ENCODE measurements at regions not wholly inside any gene's neighbourhood (a gene's known extent, or its start where the extent isn't known, plus 50 kb on each side); places are given as distances from the start of the nearest gene placed in this dataset.

DNA sequence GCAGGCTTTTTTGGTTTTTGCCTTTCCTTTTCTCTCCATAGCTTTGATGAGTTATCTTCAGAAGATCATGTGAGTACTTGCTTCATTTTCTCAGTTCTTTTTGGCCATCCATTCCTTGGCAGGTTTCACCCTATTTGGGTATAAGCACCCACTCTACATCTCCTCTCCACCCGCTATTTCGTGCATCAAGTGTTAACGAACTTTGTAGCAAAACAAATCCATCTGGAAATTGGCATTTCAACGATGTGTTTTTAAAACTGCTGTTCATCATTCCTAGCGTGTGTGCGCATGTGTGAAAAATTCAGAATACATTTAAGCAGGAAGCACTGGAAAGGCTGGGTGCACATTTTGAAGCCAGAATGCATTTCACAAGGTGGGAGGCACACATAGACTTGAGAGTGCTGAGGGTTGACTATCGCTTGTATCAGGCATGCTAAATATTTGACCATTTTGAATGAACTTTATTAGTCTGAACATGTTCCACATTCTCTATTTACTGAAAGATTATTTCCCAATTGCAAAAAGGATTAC, 89.7 kb upstream of the FHIT start:
- no peaks in the 10 kb centered on the region for H3K36me3 ChIP-seq (ENCODE audit: control insufficient read depth, low read length)
- H3K79me2 ChIP-seq (ENCODE audit: control insufficient read depth, low read length), result no peaks in the 10 kb centered on the region
- H3K4me3 ChIP-seq (ENCODE audit: low read length), result no peak overlapping the region
- H3K4me2 ChIP-seq (ENCODE audit: low read length), result no peak overlapping the region
- no peaks in the 10 kb centered on the region for H3K9me2 ChIP-seq (replicated peaks; ENCODE audit: control insufficient read depth, low read length)
- no peaks in the 10 kb centered on the region for H3F3A ChIP-seq (ENCODE audit: control insufficient read depth, insufficient read depth)
- TF ChIP-seq, protein P1, sequence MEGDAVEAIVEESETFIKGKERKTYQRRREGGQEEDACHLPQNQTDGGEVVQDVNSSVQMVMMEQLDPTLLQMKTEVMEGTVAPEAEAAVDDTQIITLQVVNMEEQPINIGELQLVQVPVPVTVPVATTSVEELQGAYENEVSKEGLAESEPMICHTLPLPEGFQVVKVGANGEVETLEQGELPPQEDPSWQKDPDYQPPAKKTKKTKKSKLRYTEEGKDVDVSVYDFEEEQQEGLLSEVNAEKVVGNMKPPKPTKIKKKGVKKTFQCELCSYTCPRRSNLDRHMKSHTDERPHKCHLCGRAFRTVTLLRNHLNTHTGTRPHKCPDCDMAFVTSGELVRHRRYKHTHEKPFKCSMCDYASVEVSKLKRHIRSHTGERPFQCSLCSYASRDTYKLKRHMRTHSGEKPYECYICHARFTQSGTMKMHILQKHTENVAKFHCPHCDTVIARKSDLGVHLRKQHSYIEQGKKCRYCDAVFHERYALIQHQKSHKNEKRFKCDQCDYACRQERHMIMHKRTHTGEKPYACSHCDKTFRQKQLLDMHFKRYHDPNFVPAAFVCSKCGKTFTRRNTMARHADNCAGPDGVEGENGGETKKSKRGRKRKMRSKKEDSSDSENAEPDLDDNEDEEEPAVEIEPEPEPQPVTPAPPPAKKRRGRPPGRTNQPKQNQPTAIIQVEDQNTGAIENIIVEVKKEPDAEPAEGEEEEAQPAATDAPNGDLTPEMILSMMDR (IDR thresholded peaks at IDR 0.05; ENCODE audit: low read depth, low read length, poor library complexity, severe bottlenecking), result no peak
- no peak for TF ChIP-seq EZH2phosphoT487 (IDR thresholded peaks at IDR 0.05; ENCODE audit: borderline replicate concordance, low read length)
- H3K4me1 ChIP-seq (ENCODE audit: control insufficient read depth, low read length), result no peaks in the 10 kb centered on the region
- no peak overlapping the region for H3K27ac ChIP-seq (ENCODE audit: low read depth, low read length)
- H3K9me3 ChIP-seq (ENCODE audit: control insufficient read depth, insufficient read depth, low read length), result no peaks in the 10 kb centered on the region
- H4K20me1 ChIP-seq (ENCODE audit: control insufficient read depth, insufficient read depth, low read depth, low read length), result no peaks in the 10 kb centered on the region
- H3K27me3 ChIP-seq (ENCODE audit: control insufficient read depth, low read length), result no peaks in the 10 kb centered on the region

DNA sequence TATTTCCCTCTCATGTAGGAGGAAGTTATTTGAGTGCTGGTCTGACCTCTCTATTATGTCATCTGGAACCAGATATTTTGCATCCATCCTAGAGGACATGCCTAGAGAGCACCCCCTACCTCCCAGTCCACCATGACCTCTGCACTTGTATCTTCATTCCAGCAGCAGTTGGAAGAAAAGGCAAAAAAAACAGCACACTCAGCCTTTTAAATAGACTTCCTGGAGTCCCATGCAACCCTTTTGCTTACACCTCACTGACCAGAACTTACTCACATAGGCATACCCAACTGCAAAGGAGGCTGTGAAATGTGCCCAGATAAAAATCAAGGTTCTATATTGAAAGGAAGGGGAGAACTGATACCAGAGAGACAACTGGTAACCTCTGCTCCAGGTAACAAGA, 92.3 kb upstream of the FHIT start:
- no peaks in the 10 kb centered on the region for H3K79me2 ChIP-seq (ENCODE audit: control insufficient read depth, low read length)
- TF ChIP-seq, protein P1 (IDR thresholded peaks at IDR 0.05; ENCODE audit: low read depth, low read length, poor library complexity, severe bottlenecking), result no peak
- no peak for TF ChIP-seq EZH2phosphoT487 (IDR thresholded peaks at IDR 0.05; ENCODE audit: borderline replicate concordance, low read length)
- H3K9me3 ChIP-seq (ENCODE audit: control insufficient read depth, insufficient read depth, low read length), result no peaks in the 10 kb centered on the region
- H3K9me2 ChIP-seq (replicated peaks; ENCODE audit: control insufficient read depth, low read length), result no peaks in the 10 kb centered on the region
- H3K27ac ChIP-seq (ENCODE audit: low read depth, low read length), result no peak overlapping the region
- no peak overlapping the region for H3K4me3 ChIP-seq (ENCODE audit: low read length)
- no peaks in the 10 kb centered on the region for H3K4me1 ChIP-seq (ENCODE audit: control insufficient read depth, low read length)
- H3K27me3 ChIP-seq (ENCODE audit: control insufficient read depth, low read length), result no peaks in the 10 kb centered on the region
- no peaks in the 10 kb centered on the region for H3K36me3 ChIP-seq (ENCODE audit: control insufficient read depth, low read length)
- no peaks in the 10 kb centered on the region for H4K20me1 ChIP-seq (ENCODE audit: control insufficient read depth, insufficient read depth, low read depth, low read length)
- no peak overlapping the region for H3K4me2 ChIP-seq (ENCODE audit: low read length)
- H3F3A ChIP-seq (ENCODE audit: control insufficient read depth, insufficient read depth), result no peaks in the 10 kb centered on the region

DNA sequence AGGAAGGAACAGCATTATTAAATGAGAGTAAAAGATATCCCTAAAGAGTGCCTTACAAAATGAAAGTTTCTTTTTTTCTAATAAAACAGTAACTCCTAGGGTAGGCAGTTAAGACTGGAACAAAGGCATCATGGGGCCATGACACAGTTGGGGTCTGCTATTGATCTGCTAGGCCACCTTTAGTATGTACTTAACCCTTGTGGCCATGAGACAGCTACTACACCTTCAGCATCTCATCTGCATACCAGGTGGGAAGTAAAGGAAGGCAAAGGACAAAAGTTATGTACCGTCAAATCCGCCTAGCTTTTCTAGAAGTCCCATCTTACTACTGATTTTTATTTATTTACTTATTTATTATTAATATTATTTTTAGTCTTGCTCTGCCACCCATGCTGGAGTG, 93.8 kb upstream of the FHIT start:
- Histone ChIP-seq H3K79me2 (ENCODE audit: control insufficient read depth, low read length) (no peaks in the 10 kb centered on the region), H3K27ac (ENCODE audit: low read depth, low read length) (no peak overlapping the region), H3K9me2 (replicated peaks; ENCODE audit: control insufficient read depth, low read length) (no peaks in the 10 kb centered on the region), H3K27me3 (ENCODE audit: control insufficient read depth, low read length) (no peaks in the 10 kb centered on the region), H3F3A (ENCODE audit: control insufficient read depth, insufficient read depth) (no peaks in the 10 kb centered on the region), H3K4me3 (ENCODE audit: low read length) (no peak overlapping the region), H3K4me2 (ENCODE audit: low read length) (no peak overlapping the region), H3K4me1 (ENCODE audit: control insufficient read depth, low read length) (no peaks in the 10 kb centered on the region), H3K9me3 (ENCODE audit: control insufficient read depth, insufficient read depth, low read length) (no peaks in the 10 kb centered on the region), H4K20me1 (ENCODE audit: control insufficient read depth, insufficient read depth, low read depth, low read length) (no peaks in the 10 kb centered on the region), H3K36me3 (ENCODE audit: control insufficient read depth, low read length) (no peaks in the 10 kb centered on the region)
- TF ChIP-seq, protein P1 (IDR thresholded peaks at IDR 0.05; ENCODE audit: low read depth, low read length, poor library complexity, severe bottlenecking), result no peak
- TF ChIP-seq EZH2phosphoT487 (IDR thresholded peaks at IDR 0.05; ENCODE audit: borderline replicate concordance, low read length), result no peak

Data from DOHH2 (cell line).